Suprapubic skin (tissue), 4 donors: ENCODE measurements at regions not wholly inside any gene's neighbourhood (a gene's known extent, or its start where the extent isn't known, plus 50 kb on each side); places are given as distances from the start of the nearest gene placed in this dataset.

Experiments
- DNase-seq, 2 donors: peaks; one replicate each; pipeline ENCODE4 v3.0.0-alpha.2; 2019; ENCODE audit warnings: low spot score in 2 of 2
- H3K27ac ChIP-seq: fragments of 200-600 bp; sonication (generic); one replicate; pipeline ENCODE4 v1.5.1; 2019
- H3K27me3 ChIP-seq: fragments of 200-600 bp; sonication (generic); one replicate; pipeline ENCODE4 v1.5.1; 2019
- H3K36me3 ChIP-seq: fragments of 200-600 bp; sonication (generic); one replicate; pipeline ENCODE4 v1.5.1; 2019
- H3K4me1 ChIP-seq: fragments of 200-600 bp; sonication (generic); one replicate; pipeline ENCODE4 v1.5.1; 2019
- H3K4me3 ChIP-seq: fragments of 200-600 bp; sonication (generic); one replicate; pipeline ENCODE4 v1.5.1; 2019; ENCODE audit warnings: mild to moderate bottlenecking
- H3K9me3 ChIP-seq: fragments of 200-600 bp; sonication (generic); one replicate; pipeline ENCODE4 v1.5.1; 2019
- EP300 ChIP-seq: sonication (generic); formaldehyde crosslinking; IDR thresholded peaks from one replicate; pipeline ENCODE4 v1.6.1; 2017; ENCODE audit warnings: antibody characterized with exemption
- POLR2A ChIP-seq, 2 donors: fragments of 450-650 bp; IDR thresholded peaks; one replicate each; pipeline ENCODE4 v1.6.1; 2017; ENCODE audit warnings: antibody characterized with exemption in 2 of 2, mild to moderate bottlenecking in 2 of 2, moderate library complexity in 2 of 2
- POLR2AphosphoS5 ChIP-seq, 3 donors: sonication (generic); formaldehyde crosslinking; IDR thresholded peaks; one replicate each; pipeline ENCODE4 v1.6.1; 2017; ENCODE audit warnings: antibody characterized with exemption in 3 of 3
- WGBS: methylation state at CpG from one replicate; pipeline ENCODE4 v1.1.5; 2018; 5-methylcytosine and 5-hydroxymethylcytosine counted together
- TF ChIP-seq, protein P1 (sequence below), 2 donors: fragments of 200-600 bp in 1 of 2; fragments of 450-650 bp in 1 of 2; sonication (generic) in 1 of 2; IDR thresholded peaks; one replicate each; pipeline ENCODE4 v1.5.1; 2016 to 2019; ENCODE audit warnings: antibody characterized with exemption in 2 of 2, mild to moderate bottlenecking in 1 of 2, moderate library complexity in 1 of 2

DNA sequence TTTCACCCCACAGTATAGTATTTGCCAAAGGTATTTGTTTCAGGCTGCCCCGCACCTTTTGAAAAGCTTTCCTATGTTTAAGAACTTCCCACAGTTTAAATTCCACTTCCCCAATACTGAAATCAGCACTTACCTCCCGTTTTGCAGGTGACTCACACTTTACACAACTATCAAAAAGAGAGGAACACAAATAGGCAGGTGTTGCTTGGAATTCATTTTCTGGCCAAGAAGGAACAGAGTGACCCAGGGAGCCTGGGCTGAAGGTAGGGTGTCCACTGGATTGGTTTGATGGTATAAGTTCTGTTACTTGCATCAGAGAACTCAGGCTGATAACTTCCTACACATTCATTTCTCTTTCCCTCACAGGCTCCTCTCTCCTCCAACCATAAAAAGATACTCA is 60.1 kb upstream of the SLC30A5 start:
- 78% methylated on average over 2 of the region's 2 CpGs for WGBS
- no peak overlapping the region for H3K27ac ChIP-seq
- no peaks in the 10 kb centered on the region for H3K4me1 ChIP-seq
- no peak overlapping the region for H3K4me3 ChIP-seq
- no peak for DNase-seq
- no peaks in the 10 kb centered on the region for H3K36me3 ChIP-seq
- TF ChIP-seq, protein P1, sequence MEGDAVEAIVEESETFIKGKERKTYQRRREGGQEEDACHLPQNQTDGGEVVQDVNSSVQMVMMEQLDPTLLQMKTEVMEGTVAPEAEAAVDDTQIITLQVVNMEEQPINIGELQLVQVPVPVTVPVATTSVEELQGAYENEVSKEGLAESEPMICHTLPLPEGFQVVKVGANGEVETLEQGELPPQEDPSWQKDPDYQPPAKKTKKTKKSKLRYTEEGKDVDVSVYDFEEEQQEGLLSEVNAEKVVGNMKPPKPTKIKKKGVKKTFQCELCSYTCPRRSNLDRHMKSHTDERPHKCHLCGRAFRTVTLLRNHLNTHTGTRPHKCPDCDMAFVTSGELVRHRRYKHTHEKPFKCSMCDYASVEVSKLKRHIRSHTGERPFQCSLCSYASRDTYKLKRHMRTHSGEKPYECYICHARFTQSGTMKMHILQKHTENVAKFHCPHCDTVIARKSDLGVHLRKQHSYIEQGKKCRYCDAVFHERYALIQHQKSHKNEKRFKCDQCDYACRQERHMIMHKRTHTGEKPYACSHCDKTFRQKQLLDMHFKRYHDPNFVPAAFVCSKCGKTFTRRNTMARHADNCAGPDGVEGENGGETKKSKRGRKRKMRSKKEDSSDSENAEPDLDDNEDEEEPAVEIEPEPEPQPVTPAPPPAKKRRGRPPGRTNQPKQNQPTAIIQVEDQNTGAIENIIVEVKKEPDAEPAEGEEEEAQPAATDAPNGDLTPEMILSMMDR (IDR thresholded peaks at IDR 0.05) = no peak
- TF ChIP-seq POLR2AphosphoS5 (IDR thresholded peaks at IDR 0.05) (no peak), POLR2A (IDR thresholded peaks at IDR 0.05) (no peak), EP300 (no peak)
- H3K27me3 ChIP-seq = no peaks in the 10 kb centered on the region
- H3K9me3 ChIP-seq = no peaks in the 10 kb centered on the region

DNA sequence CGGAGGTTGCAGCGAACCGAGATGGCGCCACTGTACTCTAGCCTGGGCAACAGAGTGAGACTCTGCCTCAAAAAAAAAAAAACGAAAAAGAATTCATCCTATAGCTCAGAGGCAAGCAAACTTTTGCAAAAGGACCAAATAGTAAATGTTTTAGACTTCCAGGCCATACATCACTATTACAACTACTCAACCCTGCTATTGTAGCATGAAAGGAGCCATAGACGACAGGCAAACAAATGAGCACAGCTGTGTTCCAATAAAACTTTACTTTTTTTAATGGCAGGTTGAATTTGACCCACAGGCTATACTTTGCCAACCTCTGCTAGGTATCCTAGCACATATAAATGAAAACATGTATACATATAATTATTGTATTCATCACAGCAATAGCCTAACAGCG is 58.9 kb upstream of the SLC30A5 start:
- no peak for TF ChIP-seq EP300
- Histone ChIP-seq H3K36me3 (no peaks in the 10 kb centered on the region), H3K27me3 (no peaks in the 10 kb centered on the region), H3K4me3 (no peak overlapping the region), H3K4me1 (no peaks in the 10 kb centered on the region), H3K9me3 (no peaks in the 10 kb centered on the region), H3K27ac (no peak overlapping the region)
- WGBS = 93% methylated on average over 7 of the region's 7 CpGs
- DNase-seq = no peak

DNA sequence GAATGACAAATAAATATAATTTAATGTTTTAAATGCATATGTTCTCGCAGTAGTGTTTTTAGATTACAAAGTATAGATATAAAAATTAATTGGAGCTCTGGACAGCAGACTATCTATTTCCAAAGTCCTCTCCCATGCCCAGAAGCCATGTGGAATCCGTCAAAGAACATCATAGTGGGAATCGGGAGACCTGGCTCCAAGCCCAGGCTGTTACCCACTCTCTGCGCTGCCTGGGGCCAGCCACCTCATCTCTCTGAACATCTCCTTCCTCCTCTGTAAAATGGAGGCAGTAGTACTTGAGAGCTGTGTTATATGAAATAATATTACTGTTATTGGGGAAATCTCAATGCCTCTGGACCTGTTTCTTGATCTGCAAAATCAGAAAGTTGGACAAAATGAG is 58.1 kb upstream of the SLC30A5 start:
- H3K4me1 ChIP-seq = no peaks in the 10 kb centered on the region
- 36% methylated on average over 4 of the region's 4 CpGs for WGBS
- no peak overlapping the region for H3K4me3 ChIP-seq
- H3K36me3 ChIP-seq = no peaks in the 10 kb centered on the region
- no peaks in the 10 kb centered on the region for H3K27me3 ChIP-seq
- no peak overlapping the region for H3K27ac ChIP-seq
- no peaks in the 10 kb centered on the region for H3K9me3 ChIP-seq
- no peak for DNase-seq
- TF ChIP-seq EP300 (no peak), POLR2A (IDR thresholded peaks at IDR 0.05) (no peak), POLR2AphosphoS5 (IDR thresholded peaks at IDR 0.05) (no peak)
- TF ChIP-seq, protein P1 (IDR thresholded peaks at IDR 0.05) = no peak

DNA sequence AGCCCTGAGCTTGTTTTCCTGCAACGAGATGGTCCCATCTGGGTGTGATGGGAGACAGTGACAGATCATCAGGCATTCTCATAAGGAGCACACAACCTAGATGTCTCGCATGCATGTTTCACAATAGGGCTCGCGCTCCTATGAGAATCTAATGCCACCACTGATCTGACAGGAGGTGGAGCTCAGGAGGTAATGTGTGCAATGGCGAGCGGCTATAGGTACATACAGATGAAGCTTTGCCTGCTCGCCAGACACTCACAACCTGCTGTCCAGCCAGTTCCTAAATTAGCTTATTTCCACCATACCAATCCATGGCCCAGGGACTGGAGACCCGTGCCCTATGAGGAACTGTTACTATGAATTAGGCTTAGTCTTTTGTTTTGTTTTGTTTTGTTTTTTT is 55.3 kb upstream of the SLC30A5 start:
- Histone ChIP-seq H3K9me3 (no peaks in the 10 kb centered on the region), H3K4me1 (no peaks in the 10 kb centered on the region), H3K36me3 (no peaks in the 10 kb centered on the region), H3K27ac (no peak overlapping the region), H3K4me3 (no peak overlapping the region), H3K27me3 (no peaks in the 10 kb centered on the region)
- no peak for DNase-seq
- TF ChIP-seq POLR2AphosphoS5 (IDR thresholded peaks at IDR 0.05) = no peak
- TF ChIP-seq EP300 = no peak
- TF ChIP-seq, protein P1 (IDR thresholded peaks at IDR 0.05) = no peak
- TF ChIP-seq POLR2A (IDR thresholded peaks at IDR 0.05) = no peak
- WGBS = 97% methylated on average over 8 of the region's 8 CpGs

DNA sequence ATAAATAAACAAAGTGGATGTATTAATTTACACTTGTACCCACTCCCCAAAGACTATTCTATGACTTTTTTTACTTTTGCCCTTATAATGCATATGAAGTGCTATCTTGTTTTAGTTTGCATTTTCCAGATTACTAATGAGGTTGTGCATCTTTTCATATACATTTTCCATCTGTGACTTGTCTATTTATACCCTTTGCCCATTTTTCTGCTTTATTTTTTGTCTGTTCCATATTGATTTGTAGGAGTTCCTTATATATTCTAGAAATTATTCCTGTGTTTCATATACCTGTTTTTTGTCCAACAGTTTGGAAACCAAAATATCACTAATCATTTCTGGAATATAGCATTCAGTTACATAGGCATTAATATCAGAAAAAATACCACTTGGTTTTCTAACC is 54.0 kb upstream of the SLC30A5 start:
- Histone ChIP-seq H3K9me3 (no peaks in the 10 kb centered on the region), H3K27ac (no peak overlapping the region), H3K36me3 (no peaks in the 10 kb centered on the region), H3K4me1 (no peaks in the 10 kb centered on the region), H3K27me3 (no peaks in the 10 kb centered on the region), H3K4me3 (no peak overlapping the region)
- TF ChIP-seq EP300 (no peak), POLR2A (IDR thresholded peaks at IDR 0.05) (no peak), POLR2AphosphoS5 (IDR thresholded peaks at IDR 0.05) (no peak)
- TF ChIP-seq, protein P1 (IDR thresholded peaks at IDR 0.05) = no peak
- DNase-seq = no peak

DNA sequence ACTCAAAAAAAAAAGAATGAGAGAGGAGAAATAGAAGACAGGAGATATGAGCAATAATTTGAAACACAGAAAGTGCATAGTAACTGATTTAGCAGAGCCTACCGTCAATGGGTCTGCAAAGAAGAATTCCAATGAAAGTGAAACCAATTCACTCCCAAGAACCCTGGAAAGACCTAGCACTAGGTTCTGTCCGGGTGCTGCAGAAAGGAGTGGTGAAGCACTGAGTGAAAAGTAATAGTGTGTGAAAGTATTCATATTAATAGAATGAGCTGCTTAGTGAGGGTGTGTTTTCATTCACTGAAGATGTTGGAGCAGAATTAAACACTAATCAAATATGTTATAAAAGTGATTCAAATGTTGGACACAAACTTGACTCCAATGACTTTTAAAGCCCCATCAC is 51.3 kb upstream of the SLC30A5 start:
- H3K4me1 ChIP-seq = no peaks in the 10 kb centered on the region

More for the DNA sequence above, 51.3 kb upstream of the SLC30A5 start:
- H3K27ac ChIP-seq = no peak overlapping the region
- no peak overlapping the region for H3K4me3 ChIP-seq
- H3K27me3 ChIP-seq = no peaks in the 10 kb centered on the region
- TF ChIP-seq EP300 (no peak), POLR2A (IDR thresholded peaks at IDR 0.05) (no peak), POLR2AphosphoS5 (IDR thresholded peaks at IDR 0.05) (no peak)
- TF ChIP-seq, protein P1 (IDR thresholded peaks at IDR 0.05) = no peak
- H3K9me3 ChIP-seq = no peaks in the 10 kb centered on the region
- WGBS = 36% methylated on average over 2 of the region's 2 CpGs
- H3K36me3 ChIP-seq = no peaks in the 10 kb centered on the region
- no peak for DNase-seq
